Activated T-helper 2 cell treated with anti-CD3 and anti-CD28 coated beads, Interferon-gamma antibody, Interleukin-2, Interleukin-4, amounts not matched to agents 10 μg/mL and 5 μg/mL and 100 μg/mL, durations not matched to agents 14 hours and 24 hours and 36 hours (primary cell): ENCODE measurements at regions not wholly inside any gene's neighbourhood (a gene's known extent, or its start where the extent isn't known, plus 50 kb on each side); places are given as distances from the start of the nearest gene placed in this dataset.

Experiments used
- DNase-seq: peaks from one replicate; pipeline ENCODE4 v3.0.0; 2021; ENCODE audit warnings: low spot score
- H3K27ac Mint-ChIP-seq: one replicate; pipeline ENCODE4 v1.8.0; 2021; ENCODE audit warnings: mixed read lengths
- H3K27me3 Mint-ChIP-seq: one replicate; pipeline ENCODE4 v1.8.0; 2021; ENCODE audit warnings: low read depth, mixed read lengths
- H3K36me3 Mint-ChIP-seq: one replicate; pipeline ENCODE4 v1.8.0; 2021; ENCODE audit warnings: low read depth, mixed read lengths
- H3K4me1 Mint-ChIP-seq: one replicate; pipeline ENCODE4 v1.8.0; 2021; ENCODE audit warnings: low read depth, mixed read lengths
- H3K4me3 Mint-ChIP-seq: one replicate; pipeline ENCODE4 v1.8.0; 2021; ENCODE audit warnings: low read depth, mild to moderate bottlenecking, moderate library complexity, mixed read lengths
- H3K9me3 Mint-ChIP-seq: one replicate; pipeline ENCODE4 v1.8.0; 2021; ENCODE audit warnings: mixed read lengths
- intact Hi-C: fragments of 100-400 bp; cut with micrococcal nuclease; formaldehyde crosslinking; loops from one replicate; pipeline ENCODE4 v1.15.1; 2023

GRCh38 chr13:73829416-73829815 lies 304.8 kb downstream of the KLF12 start:
- intact Hi-C loops, result no loop called here
- H3K27ac Mint-ChIP-seq, result no peak overlapping the region
- H3K9me3 Mint-ChIP-seq, result no peaks in the 10 kb centered on the region
- H3K4me3 Mint-ChIP-seq, result no peak overlapping the region
- no peak for DNase-seq
- peaks cover 4% of the 10 kb centered on the region for H3K36me3 Mint-ChIP-seq
- no peaks in the 10 kb centered on the region for H3K27me3 Mint-ChIP-seq
- H3K4me1 Mint-ChIP-seq, result peaks cover 12% of the 10 kb centered on the region

GRCh38 chr13:73828811-73829210 lies 305.4 kb downstream of the KLF12 start:
- Mint-ChIP-seq H3K9me3 (no peaks in the 10 kb centered on the region), H3K4me3 (no peak overlapping the region), H3K36me3 (peaks cover 4% of the 10 kb centered on the region), H3K4me1 (peaks cover 16% of the 10 kb centered on the region), H3K27ac (no peak overlapping the region), H3K27me3 (no peaks in the 10 kb centered on the region)
- intact Hi-C loops, result no loop called here
- no peak for DNase-seq

DNA sequence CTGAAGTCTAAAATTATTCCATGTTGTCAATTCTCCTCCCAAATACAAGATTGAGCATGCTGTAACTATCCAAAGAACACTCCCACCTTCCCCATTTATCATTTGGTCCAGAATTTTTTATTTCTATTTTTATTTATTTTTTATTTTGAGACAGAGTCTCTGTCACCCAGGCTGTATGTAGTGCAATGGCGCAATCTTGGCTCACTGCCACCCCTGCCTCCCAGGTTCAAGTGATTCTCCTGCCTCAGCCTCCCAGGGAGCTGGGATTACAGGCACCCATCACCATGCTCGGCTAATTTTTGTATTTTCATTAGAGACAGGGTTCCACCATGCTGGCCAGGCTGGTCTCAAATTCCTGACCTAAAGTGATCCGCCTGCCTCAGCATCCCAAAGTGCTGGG lies 306.8 kb downstream of the KLF12 start:
- H3K27ac Mint-ChIP-seq, result no peak overlapping the region

GRCh38 chr13:73825143-73825542 lies 309.1 kb downstream of the KLF12 start:
- Mint-ChIP-seq H3K4me3 (no peak overlapping the region), H3K9me3 (no peaks in the 10 kb centered on the region), H3K36me3 (peaks cover 4% of the 10 kb centered on the region), H3K27me3 (no peaks in the 10 kb centered on the region), H3K4me1 (peaks cover 11% of the 10 kb centered on the region), H3K27ac (no peak overlapping the region)
- no peak for DNase-seq
- intact Hi-C loops, result no loop called here

More for the DNA sequence above, 306.8 kb downstream of the KLF12 start:
- Mint-ChIP-seq H3K27me3 (no peaks in the 10 kb centered on the region), H3K4me3 (no peak overlapping the region), H3K4me1 (peaks cover 14% of the 10 kb centered on the region), H3K36me3 (peaks cover 4% of the 10 kb centered on the region), H3K9me3 (no peaks in the 10 kb centered on the region)
- no peak for DNase-seq
- intact Hi-C loops, result no loop called here

- peaks cover 11% of the 10 kb centered on the region for H3K4me1 Mint-ChIP-seq
- H3K9me3 Mint-ChIP-seq, result no peaks in the 10 kb centered on the region
- no peak for DNase-seq
- intact Hi-C loops, result no loop called here
- H3K4me3 Mint-ChIP-seq, result no peak overlapping the region
- H3K27ac Mint-ChIP-seq, result no peak overlapping the region
- no peaks in the 10 kb centered on the region for H3K27me3 Mint-ChIP-seq
- H3K36me3 Mint-ChIP-seq, result peaks cover 4% of the 10 kb centered on the region
Measured at GRCh38 chr13:73822668-73823592, 311.3 kb downstream of the KLF12 start.

DNA sequence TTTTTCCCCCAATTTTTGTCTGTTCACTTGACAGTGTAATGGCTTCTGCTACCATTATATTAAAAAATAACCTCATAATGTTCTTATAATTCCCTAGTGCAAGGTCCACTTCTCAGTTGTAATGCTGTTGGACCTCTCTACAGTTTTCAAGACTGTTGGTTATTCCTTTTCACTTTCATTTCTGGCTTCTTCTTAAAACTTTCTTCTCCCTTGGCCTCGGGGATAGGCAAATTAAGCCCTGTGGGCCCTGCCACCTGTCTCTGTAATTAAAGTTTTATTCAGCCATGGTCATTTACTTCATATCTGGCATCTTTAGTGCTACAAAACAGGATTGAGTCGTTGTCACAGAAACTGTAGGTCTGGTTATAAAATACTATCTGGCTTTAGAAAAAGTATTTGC lies 313.5 kb downstream of the KLF12 start:
- H3K27ac Mint-ChIP-seq, result no peak overlapping the region
- H3K27me3 Mint-ChIP-seq, result no peaks in the 10 kb centered on the region
- H3K36me3 Mint-ChIP-seq, result peaks cover 4% of the 10 kb centered on the region
- H3K4me1 Mint-ChIP-seq, result peaks cover 10% of the 10 kb centered on the region
- H3K9me3 Mint-ChIP-seq, result no peaks in the 10 kb centered on the region
- no peak overlapping the region for H3K4me3 Mint-ChIP-seq
- intact Hi-C loops, result no loop called here
- DNase-seq, result no peak

DNA sequence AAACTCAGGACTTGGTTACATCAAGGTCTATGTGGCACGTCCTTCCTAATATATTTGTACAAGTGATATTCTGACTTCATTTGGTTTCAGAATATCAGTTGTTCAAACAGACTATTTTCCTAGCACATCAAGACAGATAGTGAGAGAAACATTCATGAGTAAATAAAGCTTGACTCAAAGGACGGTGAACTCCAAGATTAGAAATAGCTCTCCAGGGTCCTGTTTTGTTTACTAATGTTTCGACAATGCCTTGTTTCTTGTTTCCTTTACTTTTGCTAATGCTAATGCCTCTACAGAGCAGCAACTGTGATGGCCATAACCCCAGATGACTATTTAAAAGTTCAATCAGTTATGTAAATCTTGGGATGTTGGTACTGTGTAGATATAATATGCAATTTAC lies 313.9 kb downstream of the KLF12 start:
- Mint-ChIP-seq H3K27me3 (no peaks in the 10 kb centered on the region), H3K9me3 (no peaks in the 10 kb centered on the region), H3K27ac (no peak overlapping the region), H3K4me1 (peaks cover 8% of the 10 kb centered on the region), H3K36me3 (peaks cover 3% of the 10 kb centered on the region), H3K4me3 (no peak overlapping the region)
- no peak for DNase-seq
- intact Hi-C loops, result no loop called here

GRCh38 chr13:73819711-73820110 lies 314.5 kb downstream of the KLF12 start:
- no peak overlapping the region for H3K27ac Mint-ChIP-seq
- intact Hi-C loops, result no loop called here
- H3K4me1 Mint-ChIP-seq, result peaks cover 5% of the 10 kb centered on the region
- no peak overlapping the region for H3K4me3 Mint-ChIP-seq
- no peaks in the 10 kb centered on the region for H3K9me3 Mint-ChIP-seq
- H3K27me3 Mint-ChIP-seq, result no peaks in the 10 kb centered on the region
- no peak for DNase-seq
- H3K36me3 Mint-ChIP-seq, result no peaks in the 10 kb centered on the region

DNA sequence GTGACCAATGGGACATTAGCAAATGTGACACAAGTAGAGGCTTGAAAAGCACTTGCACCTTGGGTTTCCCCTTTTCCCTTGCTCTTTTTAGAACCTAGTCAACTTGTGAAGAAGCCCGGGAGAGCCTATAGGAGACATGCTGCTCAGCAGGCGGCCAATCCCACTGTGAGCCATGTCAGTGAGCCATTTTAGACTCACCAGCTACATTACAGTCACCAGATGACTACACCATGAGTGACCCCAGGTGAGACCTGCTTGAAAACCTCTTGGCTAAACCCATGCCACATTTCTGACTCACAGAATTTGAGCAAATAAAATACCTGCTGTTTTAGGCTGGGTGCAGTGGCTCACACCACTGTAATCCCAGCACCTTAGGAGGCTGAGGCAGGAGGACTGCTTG lies 317.5 kb downstream of the KLF12 start:
- Mint-ChIP-seq H3K27me3 (no peaks in the 10 kb centered on the region), H3K4me1 (no peaks in the 10 kb centered on the region), H3K9me3 (no peaks in the 10 kb centered on the region), H3K36me3 (peaks cover 7% of the 10 kb centered on the region), H3K27ac (no peak overlapping the region), H3K4me3 (no peak overlapping the region)
- intact Hi-C loops, result no loop called here
- no peak for DNase-seq

- no peak for DNase-seq
- Mint-ChIP-seq H3K27me3 (no peaks in the 10 kb centered on the region), H3K9me3 (no peaks in the 10 kb centered on the region), H3K27ac (no peak overlapping the region), H3K4me3 (no peak overlapping the region), H3K4me1 (no peaks in the 10 kb centered on the region), H3K36me3 (peaks cover 7% of the 10 kb centered on the region)
- intact Hi-C loops, result no loop called here
Measured at GRCh38 chr13:73815796-73816195, 318.4 kb downstream of the KLF12 start.

DNA sequence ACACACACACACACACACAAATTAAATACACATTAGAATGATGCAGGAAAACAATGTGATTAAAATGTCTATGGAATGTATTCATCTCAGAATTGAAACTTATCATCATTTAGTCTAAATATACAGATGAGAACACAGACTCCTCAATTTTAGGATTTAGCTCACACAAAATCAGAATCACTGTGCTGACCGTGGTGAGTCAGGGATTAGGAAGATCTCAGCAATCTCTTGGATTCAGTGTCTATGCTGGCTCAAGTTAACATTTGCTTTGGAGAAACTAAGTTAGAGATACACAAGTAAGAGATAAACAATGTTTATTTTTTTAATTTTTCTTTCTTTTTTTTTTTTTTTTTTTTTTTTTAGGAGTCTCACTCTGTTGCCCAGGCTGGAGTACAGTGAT lies 323.6 kb downstream of the KLF12 start:
- H3K4me1 Mint-ChIP-seq, result no peaks in the 10 kb centered on the region
- H3K4me3 Mint-ChIP-seq, result no peak overlapping the region
- peaks cover 10% of the 10 kb centered on the region for H3K36me3 Mint-ChIP-seq
- no peaks in the 10 kb centered on the region for H3K9me3 Mint-ChIP-seq
- H3K27me3 Mint-ChIP-seq, result no peaks in the 10 kb centered on the region
- intact Hi-C loops, result no loop called here
- DNase-seq, result no peak
- H3K27ac Mint-ChIP-seq, result no peak overlapping the region

DNA sequence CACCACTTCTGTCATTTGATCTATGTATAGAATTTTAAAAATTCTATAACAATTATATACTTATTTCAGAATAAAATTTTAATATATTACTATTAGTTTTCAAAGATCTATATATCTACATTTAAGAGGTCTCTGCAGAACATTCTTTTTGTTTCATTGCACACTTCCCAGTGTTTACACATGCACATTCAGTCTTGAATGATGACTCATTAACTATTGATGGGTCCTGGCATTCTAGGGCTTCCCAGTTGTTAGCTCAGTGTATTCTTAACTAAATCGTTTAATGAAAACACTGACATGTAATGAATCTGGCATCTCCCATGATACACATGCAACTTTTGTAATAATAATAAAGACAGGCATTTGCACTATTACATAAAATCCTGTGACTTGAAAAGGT lies 324.6 kb downstream of the KLF12 start:
- Mint-ChIP-seq H3K27me3 (no peaks in the 10 kb centered on the region), H3K9me3 (no peaks in the 10 kb centered on the region), H3K36me3 (peaks cover 10% of the 10 kb centered on the region), H3K27ac (no peak overlapping the region), H3K4me3 (no peak overlapping the region), H3K4me1 (no peaks in the 10 kb centered on the region)
- no peak for DNase-seq
- intact Hi-C loops, result no loop called here

DNA sequence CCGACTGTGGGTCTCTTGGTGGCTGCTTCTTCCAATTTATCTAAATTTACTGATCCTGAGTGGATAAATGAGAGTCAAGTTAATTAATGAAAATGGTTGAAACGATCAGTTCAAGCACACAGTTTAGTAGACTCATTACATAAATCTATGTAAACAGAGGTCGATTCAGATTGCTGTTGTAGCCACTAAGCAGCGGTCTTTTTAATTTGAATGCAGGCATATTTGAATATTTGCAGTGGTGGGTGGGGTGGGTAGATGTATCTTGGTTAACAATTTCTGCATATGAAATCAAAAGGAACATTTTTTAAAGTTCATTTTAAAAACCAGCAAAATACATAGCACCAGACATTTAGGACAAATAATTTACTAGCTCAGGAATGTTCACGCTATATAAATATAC lies 325.9 kb downstream of the KLF12 start:
- Mint-ChIP-seq H3K27me3 (no peaks in the 10 kb centered on the region), H3K36me3 (peaks cover 10% of the 10 kb centered on the region), H3K4me1 (no peaks in the 10 kb centered on the region), H3K4me3 (no peak overlapping the region), H3K9me3 (no peaks in the 10 kb centered on the region), H3K27ac (no peak overlapping the region)
- no peak for DNase-seq
- intact Hi-C loops, result no loop called here
